PC-9 (cell line): ENCODE measurements at regions not wholly inside any gene's neighbourhood (a gene's known extent, or its start where the extent isn't known, plus 50 kb on each side); places are given as distances from the start of the nearest gene placed in this dataset.

Source experiments
- BruUV-seq: library from RNA; stranded (reverse); fragments of 400-500 nt; replicated peaks from 2 replicates; lab custom pipeline; 2021; lab: Mats Ljungman, UMichigan
- CTCF ChIA-PET: fragments of 300-600 bp; sonication (Branson Sonifier 250); formaldehyde crosslinking; loops from one replicate; lab custom pipeline; 2022; ENCODE audit warnings: antibody characterized with exemption; lab: Charles Lee
- POLR2A ChIA-PET: fragments of 300-600 bp; sonication (Branson Sonifier 250); formaldehyde crosslinking; loops from one replicate; lab custom pipeline; 2022; ENCODE audit warnings: antibody characterized with exemption; ENCODE audit not compliant: unreplicated experiment; lab: Charles Lee
- DNase-seq, 2 experiments: peaks; one replicate each; pipeline versions ENCODE4 v3.0.0 to v3.0.0-alpha.2; 2015 to 2022; ENCODE audit warnings: mixed read lengths in 1 of 2
- H2AFZ ChIP-seq: fragments of 200-600 bp; sonication (generic); 2 replicates; pipeline ENCODE4 v1.8.1; 2017; ENCODE audit warnings: antibody characterized with exemption
- H3F3A ChIP-seq: fragments of 200-600 bp; sonication (generic); 2 replicates; pipeline ENCODE4 v1.8.1; 2017; ENCODE audit warnings: antibody characterized with exemption, mild to moderate bottlenecking, low read depth; ENCODE audit not compliant: insufficient read depth
- H3K27ac ChIP-seq: fragments of 200-600 bp; sonication (generic); 2 replicates; pipeline ENCODE4 v1.6.1; 2016; ENCODE audit warnings: mixed run types
- H3K27me3 ChIP-seq: fragments of 200-600 bp; sonication (generic); 2 replicates; pipeline ENCODE4 v1.6.1; 2016; ENCODE audit warnings: low read depth, mixed run types; ENCODE audit not compliant: insufficient read depth
- H3K36me3 ChIP-seq: fragments of 200-600 bp; sonication (generic); 2 replicates; pipeline ENCODE4 v1.6.1; 2016; ENCODE audit warnings: low read depth, mixed run types
- H3K4me1 ChIP-seq: fragments of 200-600 bp; sonication (generic); replicated peaks from 2 replicates; pipeline ENCODE4 v1.6.1; 2016; ENCODE audit warnings: mixed run types; ENCODE audit not compliant: insufficient read depth
- H3K4me2 ChIP-seq: fragments of 200-600 bp; sonication (generic); 2 replicates; pipeline ENCODE4 v1.6.1; 2017; ENCODE audit warnings: mixed run types
- H3K4me3 ChIP-seq: fragments of 200-600 bp; sonication (generic); 2 replicates; pipeline ENCODE4 v1.6.1; 2016; ENCODE audit warnings: mixed run types
- H3K79me2 ChIP-seq: fragments of 200-600 bp; sonication (generic); 2 replicates; pipeline ENCODE4 v1.6.1; 2017; ENCODE audit warnings: low read depth, mixed run types
- H3K9me2 ChIP-seq: fragments of 200-600 bp; sonication (generic); 2 replicates; pipeline ENCODE4 v1.8.1; 2017; ENCODE audit warnings: mild to moderate bottlenecking; ENCODE audit not compliant: insufficient read depth
- H3K9me3 ChIP-seq: fragments of 200-600 bp; sonication (generic); 2 replicates; pipeline ENCODE4 v1.8.1; 2016; ENCODE audit warnings: low read depth; ENCODE audit not compliant: insufficient read depth
- H4K20me1 ChIP-seq: fragments of 200-600 bp; sonication (generic); 2 replicates; pipeline ENCODE4 v1.8.1; 2017; ENCODE audit not compliant: insufficient read depth
- EZH2 ChIP-seq: fragments of 200-600 bp; sonication (generic); IDR thresholded peaks from 2 replicates; pipeline ENCODE4 v1.8.0; 2017; ENCODE audit warnings: antibody characterized with exemption, low read depth
- intact Hi-C: fragments of 100-400 bp; cut with micrococcal nuclease; formaldehyde crosslinking; loops from one replicate; pipeline ENCODE4 v1.10.0; 2022; ENCODE audit not compliant: unreplicated experiment
- TF ChIP-seq, protein P1 (sequence below): fragments of 200-600 bp; sonication (generic); conservative IDR thresholded peaks from 2 replicates; pipeline ENCODE4 v1.6.1; 2017; ENCODE audit warnings: mixed run types, antibody characterized with exemption, mild to moderate bottlenecking, moderate library complexity

DNA sequence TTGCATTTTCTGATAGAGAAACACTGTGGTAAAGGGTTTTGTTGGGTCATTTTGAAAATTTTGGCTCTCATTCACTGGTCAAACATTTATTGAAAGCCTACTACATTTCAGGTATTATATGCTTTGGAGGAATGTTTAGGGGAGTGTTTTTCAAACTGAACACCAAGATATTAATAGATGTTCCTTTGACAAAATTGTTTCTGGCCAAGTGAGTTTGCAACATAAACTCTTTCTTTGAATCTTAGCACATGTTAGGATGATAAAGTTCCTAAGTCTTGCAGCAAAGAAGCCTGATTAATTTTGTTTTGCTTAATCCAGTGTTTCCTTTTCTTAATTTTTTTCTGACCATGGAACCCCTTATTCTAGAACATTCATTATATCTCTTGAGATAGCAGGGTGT, 232.5 kb upstream of the PHYHIPL start:
- Histone ChIP-seq H3K4me2 (no peak overlapping the region), H2AFZ (no peak overlapping the region), H3F3A (no peaks in the 10 kb centered on the region), H3K27ac (no peak overlapping the region), H3K9me3 (0 out of 2 replicates have a peak, but pooled peaks cover 7% of the 10 kb centered on the region), H4K20me1 (no peaks in the 10 kb centered on the region), H3K4me3 (no peak overlapping the region), H3K27me3 (no peaks in the 10 kb centered on the region), H3K79me2 (no peaks in the 10 kb centered on the region), H3K4me1 (no peaks in the 10 kb centered on the region), H3K36me3 (no peaks in the 10 kb centered on the region), H3K9me2 (no peaks in the 10 kb centered on the region)
- POLR2A ChIA-PET, result no interaction called here
- TF ChIP-seq, protein P1, sequence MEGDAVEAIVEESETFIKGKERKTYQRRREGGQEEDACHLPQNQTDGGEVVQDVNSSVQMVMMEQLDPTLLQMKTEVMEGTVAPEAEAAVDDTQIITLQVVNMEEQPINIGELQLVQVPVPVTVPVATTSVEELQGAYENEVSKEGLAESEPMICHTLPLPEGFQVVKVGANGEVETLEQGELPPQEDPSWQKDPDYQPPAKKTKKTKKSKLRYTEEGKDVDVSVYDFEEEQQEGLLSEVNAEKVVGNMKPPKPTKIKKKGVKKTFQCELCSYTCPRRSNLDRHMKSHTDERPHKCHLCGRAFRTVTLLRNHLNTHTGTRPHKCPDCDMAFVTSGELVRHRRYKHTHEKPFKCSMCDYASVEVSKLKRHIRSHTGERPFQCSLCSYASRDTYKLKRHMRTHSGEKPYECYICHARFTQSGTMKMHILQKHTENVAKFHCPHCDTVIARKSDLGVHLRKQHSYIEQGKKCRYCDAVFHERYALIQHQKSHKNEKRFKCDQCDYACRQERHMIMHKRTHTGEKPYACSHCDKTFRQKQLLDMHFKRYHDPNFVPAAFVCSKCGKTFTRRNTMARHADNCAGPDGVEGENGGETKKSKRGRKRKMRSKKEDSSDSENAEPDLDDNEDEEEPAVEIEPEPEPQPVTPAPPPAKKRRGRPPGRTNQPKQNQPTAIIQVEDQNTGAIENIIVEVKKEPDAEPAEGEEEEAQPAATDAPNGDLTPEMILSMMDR, result no peak
- TF ChIP-seq EZH2, result no peak
- no TSS peak for BruUV-seq
- no peak for DNase-seq
- intact Hi-C loops, result no loop called here
- CTCF ChIA-PET, result no interaction called here

DNA sequence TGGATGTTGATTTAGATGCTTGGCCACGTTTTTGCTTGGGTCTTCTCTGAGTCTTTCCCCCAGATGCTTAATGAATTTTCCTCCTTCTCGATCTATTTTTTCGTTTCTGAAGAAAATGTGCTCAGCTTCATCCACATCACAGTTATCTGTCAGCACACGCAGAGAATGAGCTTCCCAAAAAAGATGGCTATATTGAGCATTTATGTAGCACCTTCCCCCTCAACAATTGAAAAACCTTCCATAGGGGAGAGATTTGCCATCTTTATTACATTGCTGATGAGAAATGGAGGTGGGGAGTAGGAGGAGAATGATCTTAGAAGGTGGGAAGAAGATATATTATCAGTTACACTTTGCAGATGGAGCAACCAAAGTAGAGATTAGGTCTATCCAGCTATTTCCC, 228.1 kb upstream of the PHYHIPL start:
- TF ChIP-seq, protein P1, result no peak
- TF ChIP-seq EZH2, result no peak
- H3K9me2 ChIP-seq, result no peaks in the 10 kb centered on the region
- no peaks in the 10 kb centered on the region for H3K4me1 ChIP-seq
- H3K79me2 ChIP-seq, result no peaks in the 10 kb centered on the region
- no peak for DNase-seq
- no peaks in the 10 kb centered on the region for H3K36me3 ChIP-seq
- H3K27me3 ChIP-seq, result no peaks in the 10 kb centered on the region
- intact Hi-C loops, result no loop called here
- no peaks in the 10 kb centered on the region for H3F3A ChIP-seq
- no peak overlapping the region for H3K4me2 ChIP-seq
- H3K27ac ChIP-seq, result no peak overlapping the region
- POLR2A ChIA-PET, result no interaction called here
- no peaks in the 10 kb centered on the region for H4K20me1 ChIP-seq
- no peak overlapping the region for H2AFZ ChIP-seq
- no TSS peak for BruUV-seq
- no peak overlapping the region for H3K4me3 ChIP-seq
- CTCF ChIA-PET, result interaction anchor here (0.6 kb wide), 1 partner anchor 1001 kb away, joined by 3 read pairs; no protein-coding TSS in a partner anchor
- 0 out of 2 replicates have a peak, but pooled peaks cover 7% of the 10 kb centered on the region for H3K9me3 ChIP-seq

DNA sequence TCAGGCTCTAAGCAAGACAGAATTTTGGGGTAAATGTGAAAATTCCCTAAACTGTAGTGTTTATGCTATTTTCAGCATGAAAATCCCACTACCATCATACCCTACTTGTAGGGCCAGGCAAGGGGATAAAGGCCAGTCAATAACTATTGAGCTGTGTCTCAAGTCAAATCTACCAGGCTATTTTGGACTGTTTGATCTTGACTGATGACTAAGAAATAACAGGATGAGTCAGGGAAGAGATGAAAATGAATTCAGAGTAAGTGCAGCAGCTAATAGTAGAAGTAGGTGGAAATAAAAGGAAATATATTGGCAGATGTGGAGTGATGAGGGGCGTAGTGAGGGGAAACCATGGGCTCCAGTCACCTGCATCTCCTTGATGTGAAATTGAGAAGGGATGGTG, 225.8 kb upstream of the PHYHIPL start:
- BruUV-seq, result no TSS peak
- H4K20me1 ChIP-seq, result no peaks in the 10 kb centered on the region
- H3K79me2 ChIP-seq, result no peaks in the 10 kb centered on the region
- no peaks in the 10 kb centered on the region for H3K36me3 ChIP-seq
- ChIA-PET CTCF (no interaction called here), POLR2A (no interaction called here)
- no peak overlapping the region for H2AFZ ChIP-seq
- H3K9me3 ChIP-seq, result 0 out of 2 replicates have a peak, but pooled peaks cover 3% of the 10 kb centered on the region
- DNase-seq, result no peak
- no peaks in the 10 kb centered on the region for H3K27me3 ChIP-seq
- no peaks in the 10 kb centered on the region for H3K4me1 ChIP-seq
- intact Hi-C loops, result loop anchor here (10.0 kb wide), 1 partner anchor 416 kb away; no protein-coding TSS in a partner anchor
- no peak overlapping the region for H3K4me3 ChIP-seq
- H3K9me2 ChIP-seq, result no peaks in the 10 kb centered on the region
- H3K27ac ChIP-seq, result no peak overlapping the region
- no peak overlapping the region for H3K4me2 ChIP-seq
- TF ChIP-seq, protein P1, result no peak
- TF ChIP-seq EZH2, result no peak
- H3F3A ChIP-seq, result no peaks in the 10 kb centered on the region
